GM23338 (cell line): ENCODE measurements at regions not wholly inside any gene's neighbourhood (a gene's known extent, or its start where the extent isn't known, plus 50 kb on each side); places are given as distances from the start of the nearest gene placed in this dataset.

Experiments used
- ATAC-seq: fragments of 200-7000 bp; cut with Tn5 transposase; 3 replicates; pipeline ENCODE4 v1.9.1; 2020
- DNase-seq: peaks from one replicate; pipeline ENCODE4 v3.0.0-alpha.2; 2015; ENCODE audit warnings: low spot score
- H2AFZ ChIP-seq: fragments of 200-600 bp; sonication (generic); 2 replicates; pipeline ENCODE4 v1.8.0; 2016; ENCODE audit warnings: antibody characterized with exemption, mild to moderate bottlenecking, moderate library complexity
- H3F3A ChIP-seq: fragments of 200-600 bp; sonication (generic); replicated peaks from 2 replicates; pipeline ENCODE4 v1.8.0; 2017; ENCODE audit warnings: antibody characterized with exemption, mixed run types, low read depth
- H3K27ac ChIP-seq: fragments of 200-600 bp; sonication (generic); 2 replicates; pipeline ENCODE4 v1.6.1; 2016; ENCODE audit warnings: low read depth
- H3K27me3 ChIP-seq: fragments of 200-600 bp; sonication (generic); 2 replicates; pipeline ENCODE4 v1.8.0; 2016; ENCODE audit warnings: mild to moderate bottlenecking, mixed run types, moderate library complexity; ENCODE audit not compliant: insufficient read depth
- H3K36me3 ChIP-seq: fragments of 200-600 bp; sonication (generic); 2 replicates; pipeline ENCODE4 v1.8.0; 2016; ENCODE audit warnings: mild to moderate bottlenecking; ENCODE audit not compliant: insufficient read depth
- H3K4me1 ChIP-seq: fragments of 200-600 bp; sonication (generic); 2 replicates; pipeline ENCODE4 v1.8.0; 2016; ENCODE audit warnings: mild to moderate bottlenecking, moderate library complexity; ENCODE audit not compliant: insufficient read depth
- H3K4me2 ChIP-seq: fragments of 200-600 bp; sonication (generic); 2 replicates; pipeline ENCODE4 v1.7.1; 2017; ENCODE audit warnings: mixed run types
- H3K4me3 ChIP-seq: fragments of 200-600 bp; sonication (generic); 2 replicates; pipeline ENCODE4 v1.6.1; 2016; ENCODE audit warnings: mixed run types
- H3K79me2 ChIP-seq: fragments of 200-600 bp; sonication (generic); replicated peaks from 2 replicates; pipeline ENCODE4 v1.8.0; 2017; ENCODE audit warnings: mild to moderate bottlenecking; ENCODE audit not compliant: insufficient read depth
- H3K9me2 ChIP-seq: fragments of 200-600 bp; sonication (generic); 2 replicates; pipeline ENCODE4 v1.8.0; 2017; ENCODE audit not compliant: insufficient read depth
- H4K20me1 ChIP-seq: fragments of 200-600 bp; sonication (generic); replicated peaks from 2 replicates; pipeline ENCODE4 v1.8.0; 2017; ENCODE audit warnings: mild to moderate bottlenecking; ENCODE audit not compliant: insufficient read depth
- H3K27ac Mint-ChIP-seq: 2 replicates; pipeline ENCODE4 v1.8.0; 2020; ENCODE audit warnings: inconsistent platforms, mild to moderate bottlenecking, moderate library complexity, mixed read lengths
- H3K27me3 Mint-ChIP-seq: 3 replicates; pipeline ENCODE4 v1.8.0; 2022; ENCODE audit warnings: low read depth, mild to moderate bottlenecking, moderate library complexity, mixed read lengths, inconsistent platforms; ENCODE audit not compliant: insufficient read depth, poor library complexity
- H3K36me3 Mint-ChIP-seq: 3 replicates; pipeline ENCODE4 v1.8.0; 2021; ENCODE audit warnings: low read depth, mild to moderate bottlenecking, inconsistent platforms, moderate library complexity, mixed read lengths
- H3K4me1 Mint-ChIP-seq: 3 replicates; pipeline ENCODE4 v1.8.0; 2020; ENCODE audit warnings: mild to moderate bottlenecking, inconsistent platforms, mixed read lengths
- H3K4me3 Mint-ChIP-seq: 3 replicates; pipeline ENCODE4 v1.8.0; 2021; ENCODE audit warnings: moderate library complexity, mild to moderate bottlenecking, inconsistent platforms, mixed read lengths
- H3K9me3 Mint-ChIP-seq: 3 replicates; pipeline ENCODE4 v1.8.0; 2020; ENCODE audit warnings: moderate library complexity, mild to moderate bottlenecking, inconsistent platforms, mixed read lengths
- ETS1 ChIP-seq: IDR thresholded peaks from 2 replicates; pipeline ENCODE4 v1.6.1; 2016; ENCODE audit warnings: antibody characterized with exemption
- EZH2phosphoT487 ChIP-seq: fragments of 200-600 bp; sonication (generic); IDR thresholded peaks from one replicate; pipeline ENCODE4 v1.8.1; 2018; ENCODE audit warnings: antibody characterized with exemption; ENCODE audit not compliant: unreplicated experiment
- NANOG ChIP-seq: IDR thresholded peaks from 2 replicates; pipeline ENCODE4 v1.6.1; 2016; ENCODE audit warnings: antibody characterized with exemption, borderline replicate concordance
- POLR2AphosphoS5 ChIP-seq: IDR thresholded peaks from 2 replicates; pipeline ENCODE4 v1.6.1; 2016; ENCODE audit warnings: antibody characterized with exemption, low read depth
- REST ChIP-seq: IDR thresholded peaks from one replicate; pipeline ENCODE4 v1.6.1; 2018; ENCODE audit warnings: antibody characterized with exemption; ENCODE audit not compliant: unreplicated experiment
- ZNF114 ChIP-seq: fragments of 250-450 bp; sonication (Bioruptor Pico); IDR thresholded peaks from 2 replicates; pipeline ENCODE4 v1.5.0; 2020; ENCODE audit warnings: mild to moderate bottlenecking, moderate library complexity
- ZNF331 ChIP-seq: fragments of 250-450 bp; sonication (Bioruptor Pico); IDR thresholded peaks from 2 replicates; pipeline ENCODE4 v1.5.0; 2020; ENCODE audit warnings: low read depth, mild to moderate bottlenecking, moderate library complexity
- ZNF462 ChIP-seq: fragments of 250-450 bp; sonication (Bioruptor Pico); IDR thresholded peaks from 2 replicates; pipeline ENCODE4 v1.5.0; 2020; ENCODE audit warnings: mild to moderate bottlenecking, moderate library complexity

DNA sequence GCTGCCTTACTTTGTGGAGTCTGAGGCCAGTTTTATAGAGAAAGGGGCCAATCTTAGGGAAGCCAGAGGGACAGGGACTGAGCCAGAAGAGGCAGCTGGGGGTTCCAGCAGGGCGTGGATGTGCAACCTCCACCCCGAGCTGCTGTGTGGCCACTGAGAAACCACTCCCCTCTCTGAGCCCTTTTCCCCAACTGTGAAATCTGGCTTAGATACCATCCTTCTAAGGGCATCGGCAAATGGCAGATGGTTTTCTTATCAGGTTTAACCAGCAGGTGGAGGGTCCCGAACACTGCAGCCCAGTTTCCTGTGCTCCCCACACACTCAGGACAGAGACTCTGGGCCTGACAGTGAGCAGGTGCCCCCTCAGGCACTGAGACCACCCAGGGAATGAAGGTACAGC, 55.8 kb upstream of the SLC6A6 start:
- peak overlapping the region; percentile 59; the same call in 1 of the 2 replicates for H2AFZ ChIP-seq
- TF ChIP-seq ZNF331 (CRISPR knock-in tag) (no peak), EZH2phosphoT487 (no peak), ZNF462 (CRISPR knock-in tag) (no peak)
- Mint-ChIP-seq H3K4me3 (no peak overlapping the region), H3K9me3 (no peaks in the 10 kb centered on the region), H3K27me3 (peaks cover 25% of the 10 kb centered on the region), H3K36me3 (no peaks in the 10 kb centered on the region), H3K4me1 (peaks cover 17% of the 10 kb centered on the region), H3K27ac (no peak overlapping the region)
- H3K27ac ChIP-seq = no peak overlapping the region
- no peaks in the 10 kb centered on the region for H3K4me1 ChIP-seq
- no peaks in the 10 kb centered on the region for H3F3A ChIP-seq
- DNase-seq (no peak), ATAC-seq (no peak)
- H3K27me3 ChIP-seq = no peaks in the 10 kb centered on the region
- no peaks in the 10 kb centered on the region for H3K36me3 ChIP-seq
- no peak overlapping the region for H3K4me3 ChIP-seq
- H3K79me2 ChIP-seq = no peaks in the 10 kb centered on the region
- H3K9me2 ChIP-seq = no peaks in the 10 kb centered on the region
- H4K20me1 ChIP-seq = no peaks in the 10 kb centered on the region
- no peak overlapping the region for H3K4me2 ChIP-seq

DNA sequence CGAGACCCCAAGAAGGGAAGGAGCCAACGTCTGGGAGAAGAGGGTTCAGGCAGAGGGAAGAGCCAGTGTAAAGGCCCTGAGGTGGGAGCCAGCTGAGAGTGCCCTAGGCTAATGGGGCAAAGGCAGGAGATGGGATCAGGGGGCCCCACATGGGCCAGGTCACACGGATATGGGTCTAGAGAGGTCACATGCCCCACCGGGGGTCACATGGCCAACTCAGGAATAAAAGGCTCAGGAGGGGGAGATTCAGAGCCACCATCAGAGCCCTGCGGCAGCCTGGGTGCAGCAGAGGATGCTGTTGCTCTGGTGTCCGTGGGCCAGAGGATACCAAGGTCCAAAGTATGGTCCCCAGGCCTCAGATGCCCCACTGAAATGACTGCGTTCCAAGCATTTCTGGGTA, 55.3 kb upstream of the SLC6A6 start:
- peaks cover 25% of the 10 kb centered on the region for H3K27me3 Mint-ChIP-seq
- H3K9me2 ChIP-seq = no peaks in the 10 kb centered on the region
- peaks cover 21% of the 10 kb centered on the region for H3K4me1 Mint-ChIP-seq
- no peak for DNase-seq
- H3K9me3 Mint-ChIP-seq = no peaks in the 10 kb centered on the region
- no peaks in the 10 kb centered on the region for H4K20me1 ChIP-seq
- H3F3A ChIP-seq = no peaks in the 10 kb centered on the region
- H3K27ac ChIP-seq = no peak overlapping the region
- no peak for ATAC-seq
- no peaks in the 10 kb centered on the region for H3K36me3 Mint-ChIP-seq
- H3K4me3 Mint-ChIP-seq = no peak overlapping the region
- H2AFZ ChIP-seq = peak overlapping the region; percentile 59; the same call in 1 of the 2 replicates
- H3K4me1 ChIP-seq = no peaks in the 10 kb centered on the region
- H3K36me3 ChIP-seq = no peaks in the 10 kb centered on the region
- no peaks in the 10 kb centered on the region for H3K27me3 ChIP-seq
- no peak overlapping the region for H3K27ac Mint-ChIP-seq
- H3K4me2 ChIP-seq = no peak overlapping the region
- H3K4me3 ChIP-seq = no peak overlapping the region
- no peaks in the 10 kb centered on the region for H3K79me2 ChIP-seq
- TF ChIP-seq ZNF331 (CRISPR knock-in tag) (no peak), ETS1 (no peak), POLR2AphosphoS5 (no peak), ZNF114 (CRISPR knock-in tag) (no peak), REST (no peak), NANOG (no peak)
